HG02885 (cell line): ENCODE measurements at regions not wholly inside any gene's neighbourhood (a gene's known extent, or its start where the extent isn't known, plus 50 kb on each side); places are given as distances from the start of the nearest gene placed in this dataset.
"Not testable (repeated sequence)": the region's sequence is repeated elsewhere in the genome, so short reads cannot be mapped to it uniquely, and the experiment has no call there.

Source experiments
- ATAC-seq: cut with Tn5 transposase; IDR thresholded peaks from one replicate; pipeline ENCODE4 v1.9.1; 2021; ENCODE audit warnings: mild to moderate bottlenecking; ENCODE audit not compliant: unreplicated experiment, poor library complexity

DNA sequence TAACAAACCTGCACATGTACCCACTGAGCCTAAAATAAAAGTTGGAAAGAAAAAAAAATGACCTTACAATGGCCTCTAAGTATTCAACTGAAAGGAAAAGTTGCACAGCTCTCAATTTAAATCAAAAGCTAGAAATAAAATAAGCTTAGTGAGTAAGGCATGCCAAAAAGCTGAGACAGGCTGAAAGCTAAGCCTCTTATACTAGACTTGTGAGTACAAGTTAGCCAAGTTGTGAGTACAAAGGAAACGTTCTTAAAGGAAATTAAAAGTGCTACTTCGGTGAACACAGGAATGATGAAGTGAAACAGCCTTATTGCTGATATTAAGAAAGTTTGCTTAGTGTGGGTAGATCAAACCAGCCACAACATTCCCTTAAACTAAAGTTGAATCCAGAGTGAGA is 707.9 kb upstream of the PITX2 start:
- no peak for ATAC-seq

DNA sequence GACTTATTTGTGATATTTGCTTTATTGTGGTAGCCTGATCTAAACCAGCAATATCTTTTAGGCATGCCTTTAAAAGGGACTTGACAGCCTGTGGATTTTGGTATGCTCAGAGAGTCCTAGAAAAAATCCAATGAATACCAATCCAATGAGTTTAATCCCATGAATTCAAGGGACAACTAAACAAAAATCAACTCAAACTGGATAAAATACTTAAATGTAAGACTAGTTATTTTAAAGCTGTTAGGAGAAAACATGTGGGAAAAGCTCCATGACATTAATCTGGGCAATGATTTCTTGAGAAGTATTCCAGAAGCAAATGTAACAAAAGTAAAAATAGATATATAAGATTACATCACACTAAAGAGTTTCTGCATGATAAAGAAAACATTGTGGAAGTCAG is 711.5 kb upstream of the PITX2 start:
- no peak for ATAC-seq

DNA sequence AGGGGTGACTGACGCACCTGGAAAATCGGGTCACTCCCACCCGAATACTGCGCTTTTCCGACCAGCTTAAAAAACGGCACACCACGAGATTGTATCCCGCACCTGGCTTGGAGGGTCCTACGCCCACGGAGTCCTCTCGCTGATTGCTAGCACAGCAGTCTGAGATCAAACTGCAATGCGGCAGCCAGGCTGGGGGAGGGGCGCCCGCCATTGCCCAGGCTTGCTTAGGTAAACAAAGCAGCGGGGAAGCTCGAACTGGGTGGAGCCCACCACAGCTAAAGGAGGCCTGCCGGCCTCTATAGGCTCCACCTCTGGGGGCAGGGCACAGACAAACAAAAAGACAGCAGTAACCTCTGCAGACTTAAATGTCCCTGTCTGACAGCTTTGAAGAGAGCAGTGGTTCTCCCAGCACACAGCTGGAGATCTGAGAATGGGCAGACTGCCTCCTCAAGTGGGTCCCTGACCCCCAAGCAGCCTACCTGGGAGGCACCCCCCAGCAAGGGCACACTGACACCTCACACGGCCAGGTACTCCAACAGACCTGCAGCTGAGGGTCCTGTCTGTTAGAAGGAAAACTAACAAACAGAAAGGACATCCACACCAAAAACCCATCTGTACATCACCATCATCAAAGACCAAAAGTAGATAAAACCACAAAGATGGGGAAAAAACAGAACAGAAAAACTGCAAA is 714.5 kb upstream of the PITX2 start:
- not testable (repeated sequence) for ATAC-seq

DNA sequence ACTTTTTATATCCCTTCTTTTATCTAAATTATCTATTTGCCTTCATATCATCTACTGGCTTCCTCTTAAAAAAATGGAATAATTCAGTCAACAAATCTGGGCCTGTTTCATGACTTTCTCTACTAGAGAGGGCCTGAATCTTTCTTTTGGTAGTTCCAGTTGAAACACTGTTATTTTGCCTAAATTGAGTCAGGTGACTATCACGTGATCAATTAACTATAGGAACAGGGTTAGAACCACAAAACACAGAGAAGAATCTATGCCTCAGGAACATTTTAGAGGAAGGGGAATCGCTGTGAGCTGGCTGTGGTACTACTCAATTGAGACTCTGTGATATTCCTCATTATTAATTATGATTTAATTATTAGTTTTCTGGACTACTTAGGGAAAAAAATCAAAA is 736.7 kb upstream of the PITX2 start:
- ATAC-seq = no peak

DNA sequence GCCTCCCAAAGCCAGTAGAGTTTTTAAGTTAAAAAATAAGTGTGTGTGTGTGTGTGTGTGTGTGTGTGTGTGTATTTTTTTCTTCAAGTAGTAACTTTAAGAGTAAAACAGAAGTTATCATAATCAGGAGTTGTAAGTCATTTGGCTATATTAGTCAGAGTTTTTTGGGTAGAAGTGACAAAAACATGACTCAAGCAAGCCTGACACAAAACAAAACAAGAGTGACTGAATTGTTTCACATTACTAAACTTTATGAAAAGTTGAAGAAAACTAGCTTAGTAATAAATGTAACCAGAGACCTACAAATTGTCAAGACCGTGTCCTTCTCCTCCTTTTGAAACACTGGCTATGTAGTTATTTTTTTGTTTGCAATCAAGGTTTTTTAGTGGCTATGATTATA is 738.0 kb upstream of the PITX2 start:
- no peak for ATAC-seq

DNA sequence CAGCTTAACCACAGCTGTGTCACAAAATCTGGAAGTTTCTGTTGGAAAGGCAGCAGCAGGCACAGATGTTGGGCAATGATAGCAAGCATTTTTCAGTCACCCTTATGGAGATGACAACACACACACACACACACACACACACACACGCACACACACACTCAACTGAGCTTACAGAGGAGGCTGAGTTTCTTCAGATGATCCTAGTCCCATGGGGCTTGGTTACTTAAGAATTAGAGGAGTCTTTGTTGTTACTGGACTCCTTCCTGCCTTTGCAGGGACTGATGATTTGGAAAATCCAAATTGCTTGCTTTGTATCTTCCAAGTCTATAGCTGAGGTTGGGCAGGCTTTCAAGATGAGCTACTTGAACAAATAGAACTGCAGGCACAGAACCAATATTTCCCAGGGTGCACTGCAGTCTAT is 740.1 kb upstream of the PITX2 start:
- no peak for ATAC-seq

DNA sequence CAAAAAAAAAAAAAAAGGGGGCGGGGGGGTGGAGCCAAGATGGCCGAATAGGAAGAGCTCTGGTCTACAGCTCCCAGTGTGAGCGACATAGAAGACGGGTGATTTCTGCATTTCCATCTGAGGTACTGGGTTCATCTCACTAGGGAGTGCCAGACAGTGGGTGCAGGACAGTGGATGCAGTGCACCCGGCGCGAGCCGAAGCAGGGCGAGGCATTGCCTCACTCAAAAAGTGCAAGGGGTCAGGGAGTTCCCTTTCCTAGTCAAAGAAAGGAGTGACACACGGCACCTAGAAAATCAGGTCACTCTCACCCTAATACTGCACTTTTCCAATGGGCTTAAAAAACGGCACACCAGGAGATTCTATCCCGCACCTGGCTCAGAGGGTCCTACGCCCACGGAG is 755.0 kb upstream of the PITX2 start:
- ATAC-seq = not testable (repeated sequence)

DNA sequence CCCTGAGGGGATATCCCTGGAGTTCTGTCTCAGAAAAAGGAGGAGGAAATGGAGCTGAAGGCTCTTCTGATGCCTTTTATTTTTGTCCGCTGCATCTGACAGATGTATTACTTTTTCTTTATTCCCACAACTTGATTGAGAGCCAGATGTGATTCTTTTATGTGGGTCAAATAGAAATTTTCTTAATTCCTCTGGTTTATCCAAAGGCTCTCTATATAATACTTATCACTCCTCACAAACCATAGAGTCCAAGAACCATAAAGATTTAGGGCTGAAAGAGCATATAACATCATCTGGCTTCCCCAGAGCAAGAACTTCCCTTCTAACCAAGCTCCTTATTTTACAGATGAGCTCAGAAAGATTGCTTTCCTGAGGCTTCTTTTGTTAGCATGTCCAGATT is 756.7 kb upstream of the FAM241A start:
- ATAC-seq = no peak

DNA sequence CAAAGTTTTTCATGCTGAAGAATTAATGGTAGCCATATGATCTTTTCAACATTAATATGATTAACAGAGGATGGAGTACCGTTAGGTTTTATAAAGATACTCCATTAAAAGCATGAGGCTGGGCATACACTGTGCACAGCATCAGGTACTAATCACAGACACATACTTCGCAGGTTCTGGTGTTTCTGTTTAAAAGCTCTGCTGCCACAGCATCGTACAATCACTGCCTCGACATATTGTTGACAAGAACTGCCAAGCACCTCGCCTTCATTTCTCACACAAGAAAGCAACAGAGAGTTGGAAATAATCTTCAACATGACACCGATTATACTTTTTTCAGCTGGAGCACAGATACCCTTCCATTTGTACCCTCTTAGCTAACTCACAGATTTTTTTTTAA is 753.4 kb upstream of the FAM241A start:
- no peak for ATAC-seq

DNA sequence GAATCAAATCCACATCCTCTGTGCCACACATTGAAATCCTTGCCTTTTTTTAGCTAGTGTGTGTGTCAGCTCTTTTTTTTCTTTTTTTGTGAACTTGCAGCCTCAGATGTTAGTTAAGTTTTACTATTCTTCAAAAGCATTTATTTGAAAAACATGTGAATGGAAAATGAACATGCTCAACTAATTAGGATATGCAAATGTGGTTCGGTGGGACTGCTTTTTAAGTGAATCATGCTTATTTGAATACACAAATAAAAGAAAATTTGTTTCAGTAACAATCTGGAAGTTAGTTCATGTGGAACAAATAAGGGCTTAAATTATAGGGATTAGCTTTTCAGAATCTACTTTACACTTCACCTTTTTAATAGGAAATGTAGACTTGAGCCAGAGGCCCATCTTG is 751.5 kb upstream of the FAM241A start:
- no peak for ATAC-seq

DNA sequence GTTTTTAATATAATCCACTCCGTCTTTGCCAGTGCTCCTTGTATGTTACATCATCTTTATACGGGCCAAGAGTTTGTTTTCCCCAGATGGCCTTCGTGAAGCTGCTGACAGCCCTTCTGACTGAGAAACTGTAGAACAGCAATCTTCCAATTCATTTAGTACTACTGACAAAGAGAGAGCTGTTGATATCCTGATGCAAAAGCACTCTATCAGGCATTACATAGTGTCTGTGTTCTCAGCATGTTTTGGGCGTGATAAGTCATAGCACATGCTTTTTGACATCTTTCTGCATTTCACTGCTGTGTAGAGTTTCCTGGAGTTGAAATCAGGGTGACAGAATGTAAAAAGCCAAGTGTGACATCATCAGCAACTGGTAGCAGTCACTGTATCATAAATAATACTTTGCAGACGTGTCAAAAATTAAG is 746.3 kb upstream of the FAM241A start:
- ATAC-seq = no peak

DNA sequence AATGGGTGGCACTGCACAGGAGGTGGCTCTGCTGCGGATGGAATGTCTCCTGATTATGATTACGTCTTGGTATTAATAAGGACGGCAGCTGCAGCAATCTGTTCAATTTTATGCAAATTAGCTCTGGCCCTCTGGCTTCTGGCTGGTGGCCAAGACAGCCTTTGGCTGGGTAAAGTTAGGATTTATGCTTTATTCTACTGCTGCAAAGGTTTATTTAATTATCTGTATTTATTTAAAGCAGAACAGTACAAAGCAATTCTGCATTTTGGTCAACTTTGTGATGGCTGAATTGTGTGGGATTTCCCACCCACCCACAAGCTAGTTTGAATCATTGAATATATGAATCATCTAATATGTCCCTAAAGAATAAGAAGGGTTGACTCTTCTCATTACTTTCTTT is 745.6 kb upstream of the FAM241A start:
- no peak for ATAC-seq

DNA sequence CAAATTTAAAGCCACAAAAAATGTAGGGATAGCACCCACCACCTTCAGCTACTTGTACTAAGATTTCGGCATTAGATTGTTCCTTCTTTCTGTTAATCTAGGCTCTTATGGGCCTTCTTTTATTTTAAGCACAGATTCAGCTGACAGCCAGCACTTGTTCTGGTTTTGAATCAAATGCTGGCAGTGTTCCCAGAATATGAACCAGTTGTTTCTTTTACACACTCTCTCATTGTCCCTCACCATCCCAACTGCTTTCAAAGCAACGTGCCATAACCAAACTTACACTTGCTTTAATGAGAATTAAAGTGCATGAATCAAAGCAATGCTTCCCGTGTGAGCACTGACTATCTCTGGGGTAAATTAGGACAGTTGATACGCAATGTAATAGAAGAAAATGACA is 744.5 kb upstream of the FAM241A start:
- ATAC-seq = no peak

DNA sequence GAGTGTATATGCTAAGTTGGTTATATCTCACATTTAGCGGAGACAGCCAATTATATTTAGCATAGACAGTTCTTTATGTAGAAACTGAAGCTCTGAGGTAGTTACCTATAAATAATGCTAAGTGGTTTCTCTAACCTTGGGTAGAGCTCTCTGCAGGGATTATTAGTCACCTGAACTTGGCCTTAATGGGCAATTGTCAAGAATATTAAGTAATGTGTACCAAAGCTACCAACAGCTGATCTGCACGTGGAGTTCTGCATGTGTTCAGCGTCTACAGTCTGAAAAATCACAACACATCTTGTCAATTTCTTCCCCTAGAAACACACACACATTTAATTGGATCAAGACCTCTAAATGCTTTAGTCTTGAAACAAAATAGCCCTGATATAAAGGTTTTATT is 740.6 kb upstream of the FAM241A start:
- ATAC-seq = no peak

DNA sequence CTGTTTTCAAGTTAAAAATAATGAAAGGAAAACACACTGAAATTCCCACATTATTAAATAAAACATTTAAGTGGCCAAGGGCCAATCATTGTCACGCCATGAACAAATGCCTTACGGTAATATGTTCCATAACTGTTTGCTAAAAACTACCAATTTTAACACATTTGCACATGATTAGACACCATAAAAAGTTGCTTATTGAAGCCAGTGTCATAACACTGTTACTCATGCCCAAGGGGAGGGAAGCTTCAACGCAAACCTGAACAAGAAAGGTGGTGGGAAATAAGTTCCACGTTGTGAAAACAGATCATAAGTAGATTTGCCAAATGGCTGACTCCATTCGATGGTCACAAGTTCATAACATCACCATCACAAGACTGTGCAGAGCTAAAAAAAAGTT is 739.3 kb upstream of the FAM241A start:
- ATAC-seq = no peak

DNA sequence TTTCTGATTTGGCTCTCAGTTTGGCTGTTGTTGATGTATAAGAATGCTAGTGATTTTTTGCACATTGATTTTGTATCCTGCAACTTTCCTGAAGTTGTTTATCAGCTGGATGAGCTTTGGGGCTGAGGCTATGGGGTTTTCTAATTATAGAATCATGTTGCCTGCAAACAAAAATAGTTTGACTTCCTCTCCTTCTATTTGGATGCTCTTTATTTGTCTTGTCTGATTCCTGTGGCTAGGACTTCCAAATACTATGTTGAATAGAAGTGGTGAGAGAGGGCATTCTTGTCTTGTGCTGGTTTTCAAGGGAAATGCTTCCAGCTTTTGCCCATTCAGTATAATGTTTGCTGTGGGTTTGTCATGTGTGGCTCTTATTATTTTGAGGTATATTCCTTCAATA is 734.7 kb upstream of the FAM241A start:
- no peak for ATAC-seq

DNA sequence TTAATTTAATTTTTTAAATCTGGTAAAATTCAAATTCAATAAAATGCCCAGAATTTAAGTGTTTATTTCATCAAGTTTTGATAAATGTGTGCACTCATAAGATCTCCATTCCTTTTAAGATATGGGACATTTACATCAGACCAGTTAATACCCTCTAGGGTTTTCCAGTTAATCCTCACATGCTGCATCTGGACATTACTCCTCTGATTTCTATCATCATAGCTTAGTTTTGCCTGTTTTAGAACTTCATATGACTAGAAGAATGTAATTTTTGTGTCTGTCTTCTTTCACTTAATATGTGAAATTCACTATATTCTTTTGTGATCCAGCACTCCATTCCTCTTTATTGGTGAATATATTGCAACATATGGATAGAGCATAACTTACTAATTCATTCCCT is 727.7 kb upstream of the FAM241A start:
- no peak for ATAC-seq

DNA sequence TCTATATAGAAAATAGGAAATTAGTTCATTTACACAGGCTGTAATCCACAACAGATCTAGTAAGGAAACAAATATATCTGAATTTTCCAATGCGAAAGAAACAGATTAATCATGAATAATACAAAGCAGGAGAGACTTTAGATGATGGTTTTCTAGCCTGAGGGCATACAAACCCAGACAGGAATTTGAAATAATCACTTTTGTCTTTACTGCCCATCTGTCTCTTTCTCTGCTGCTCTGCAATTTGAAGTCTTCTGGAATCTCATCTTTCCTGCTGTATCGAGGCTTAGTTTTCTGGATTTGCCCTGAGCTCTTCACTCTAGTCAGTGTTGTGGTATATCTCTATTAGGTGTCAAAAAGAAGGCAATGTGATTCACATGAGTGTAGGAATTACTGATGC is 711.8 kb upstream of the FAM241A start:
- no peak for ATAC-seq

DNA sequence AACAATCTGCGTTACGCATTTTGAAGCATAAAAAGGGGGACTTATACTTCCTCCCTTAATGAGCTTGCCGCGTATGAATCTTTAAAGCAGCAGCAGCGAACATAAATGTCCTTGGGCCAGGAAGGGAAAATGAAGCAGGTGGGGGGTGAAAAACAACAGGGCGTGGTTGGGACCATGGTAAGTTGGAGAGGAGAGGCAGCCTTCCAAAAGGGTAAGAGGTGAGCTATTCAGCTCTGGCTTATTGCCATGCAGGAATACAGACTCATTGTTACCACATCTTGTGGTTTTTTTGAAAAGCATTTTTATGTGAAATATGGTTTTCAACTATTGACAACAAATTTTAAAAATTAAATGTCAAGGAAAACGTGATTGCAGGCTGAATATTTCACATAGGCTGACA is 710.7 kb upstream of the FAM241A start:
- no peak for ATAC-seq

DNA sequence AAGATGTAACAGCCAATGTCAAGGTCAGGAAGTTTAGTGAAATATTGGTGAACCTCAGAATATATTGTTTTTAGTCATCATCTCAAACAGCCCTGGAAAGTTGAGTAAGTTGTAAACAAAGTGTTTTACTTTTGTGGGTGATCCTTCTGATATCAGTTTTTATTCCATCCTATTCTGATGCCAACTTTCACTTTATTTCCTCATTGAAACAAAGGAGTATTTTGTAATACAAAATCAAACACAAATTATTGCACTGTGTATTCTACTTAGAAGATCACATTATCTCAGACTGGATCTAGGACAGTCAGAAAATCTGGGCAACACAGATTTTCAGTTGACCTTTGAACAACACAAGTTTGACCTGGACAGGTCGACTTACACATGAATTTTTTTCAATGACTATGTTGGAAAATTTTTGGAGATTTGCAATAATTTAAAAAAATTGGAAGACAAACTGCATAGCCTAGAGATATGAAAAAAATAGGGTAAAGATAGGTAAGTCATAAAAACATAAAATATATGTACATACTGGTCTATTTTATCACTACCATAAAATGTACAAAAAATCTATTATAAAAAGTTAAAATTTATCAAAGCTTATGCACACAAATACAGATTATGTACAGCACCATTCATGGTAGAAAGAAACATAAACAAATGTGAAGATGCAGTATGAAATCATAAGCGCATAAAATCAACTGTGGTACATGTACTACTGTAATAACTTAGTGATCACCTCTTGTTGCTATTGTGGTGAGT is 709.1 kb upstream of the FAM241A start:
- no peak for ATAC-seq

DNA sequence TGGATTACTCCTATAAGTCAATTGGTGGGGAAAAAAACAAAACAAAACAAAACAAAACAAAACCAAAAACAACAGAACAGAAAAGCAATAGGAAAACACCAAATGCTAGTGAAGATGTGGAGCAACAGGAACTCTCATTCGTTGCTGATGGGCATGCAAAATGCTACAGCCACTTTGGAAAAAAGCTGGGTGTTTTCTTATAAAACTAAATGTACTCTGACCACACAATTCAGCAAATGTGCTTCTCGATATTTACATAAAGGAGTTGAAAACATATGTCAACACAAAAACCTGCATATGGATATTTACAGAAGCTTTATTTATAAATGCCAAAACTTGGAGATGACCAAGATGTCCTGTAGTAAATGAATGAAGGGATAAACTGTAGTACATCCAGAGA is 703.6 kb upstream of the FAM241A start:
- no peak for ATAC-seq

DNA sequence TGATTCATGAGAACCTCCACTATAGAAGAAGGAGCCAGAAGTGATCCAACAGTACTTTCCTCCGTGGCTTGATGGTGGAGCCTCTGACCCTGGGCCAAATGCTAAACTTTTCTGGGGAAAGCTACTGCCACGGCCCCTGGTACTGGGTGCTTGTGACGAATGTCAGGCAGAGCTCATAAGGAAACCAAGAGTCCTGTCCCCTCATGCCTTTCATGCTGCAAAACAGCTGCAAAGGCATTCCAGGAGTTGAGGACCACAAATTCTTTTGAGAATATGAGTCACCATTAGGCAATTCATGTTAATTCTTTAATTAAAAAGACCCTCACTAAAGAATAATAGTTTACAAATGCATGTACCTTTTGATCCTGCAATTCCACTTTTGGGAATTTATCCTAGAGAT is 700.4 kb upstream of the FAM241A start:
- ATAC-seq = not testable (repeated sequence)
